Retinal pigment epithelial cell (primary cell): ENCODE measurements at regions not wholly inside any gene's neighbourhood (a gene's known extent, or its start where the extent isn't known, plus 50 kb on each side); places are given as distances from the start of the nearest gene placed in this dataset.
"Not testable (repeated sequence)": the region's sequence is repeated elsewhere in the genome, so short reads cannot be mapped to it uniquely, and the experiment has no call there.

ENCODE experiments used
- DNase-seq: peaks from one replicate; pipeline ENCODE4 v3.0.0-alpha.2; 2010; ENCODE audit warnings: low read depth
- H3K4me3 ChIP-seq: 2 replicates; pipeline ENCODE4 v1.5.1; 2011; ENCODE audit warnings: mild to moderate bottlenecking, low read length, control low read depth, moderate library complexity
- CTCF ChIP-seq: conservative IDR thresholded peaks from 2 replicates; pipeline ENCODE4 v1.5.1; 2011; ENCODE audit warnings: low read depth, low read length, control low read depth, inconsistent platforms

GRCh38 chr12:83709899-83710298, 1023.2 kb downstream of the TMTC2 start:
- H3K4me3 ChIP-seq: no peak overlapping the region
- no peak for DNase-seq
- TF ChIP-seq CTCF: no peak

DNA sequence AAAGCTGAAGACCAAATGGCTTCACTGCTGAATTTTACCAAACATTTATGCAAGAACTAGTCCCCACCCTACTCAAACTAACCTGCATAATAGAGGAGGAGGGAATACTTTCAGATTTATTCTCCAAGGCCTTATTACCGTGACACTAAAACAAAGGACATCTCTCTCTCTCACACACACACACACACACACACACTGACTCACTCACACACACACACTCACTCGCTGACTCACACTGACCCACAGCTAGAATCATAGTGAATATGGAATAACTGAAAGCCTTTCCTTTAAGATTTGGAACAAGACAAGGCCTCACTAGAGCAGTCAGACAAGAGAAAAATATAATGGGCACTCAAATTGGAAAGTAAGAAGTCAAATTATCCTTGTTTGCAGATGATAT, 1014.1 kb downstream of the TMTC2 start:
- no peak for TF ChIP-seq CTCF
- no peak overlapping the region for H3K4me3 ChIP-seq
- DNase-seq: no peak

DNA sequence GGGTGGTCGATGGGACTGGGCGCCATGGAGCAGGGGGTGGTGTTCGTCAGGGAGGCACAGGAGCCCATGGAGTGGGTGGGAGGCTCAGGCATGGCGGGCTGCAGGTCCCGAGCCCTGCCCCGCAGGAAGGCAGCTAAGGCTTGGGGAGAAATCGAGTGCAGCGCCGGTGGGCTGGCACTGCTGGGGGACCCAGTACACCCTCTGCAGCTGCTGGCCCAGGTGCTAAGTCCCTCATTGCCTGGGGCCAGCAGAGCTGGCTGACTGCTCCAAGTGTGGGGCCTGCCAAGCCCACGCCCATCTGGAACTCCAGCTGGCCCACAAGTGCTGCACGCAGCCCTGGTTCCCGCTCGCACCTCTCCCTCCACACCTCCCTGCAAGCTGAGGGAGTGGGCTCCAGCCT, 1009.6 kb downstream of the TMTC2 start:
- not testable (repeated sequence) for H3K4me3 ChIP-seq, DNase-seq

DNA sequence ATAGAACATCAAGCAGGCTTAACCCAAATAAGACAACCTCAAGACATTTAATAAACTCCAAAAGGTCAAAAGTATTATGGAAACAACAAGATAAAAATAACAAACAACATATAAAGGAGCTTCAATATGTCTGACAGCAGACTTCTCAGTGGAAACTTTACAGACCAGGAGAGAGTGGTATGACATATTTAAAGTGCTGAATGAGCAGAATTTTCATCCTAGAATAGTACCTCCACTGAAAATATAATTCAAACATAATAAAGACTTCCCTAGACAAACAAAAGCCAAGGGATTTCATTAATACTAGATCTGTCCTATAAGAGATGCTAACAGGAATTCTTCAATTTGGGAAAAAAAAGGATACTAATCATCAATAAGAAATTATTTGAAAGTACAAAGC, 1005.0 kb downstream of the TMTC2 start:
- no peak for TF ChIP-seq CTCF
- H3K4me3 ChIP-seq: no peak overlapping the region
- DNase-seq: no peak

GRCh38 chr12:83690465-83690864, 1003.8 kb downstream of the TMTC2 start:
- TF ChIP-seq CTCF: no peak

GRCh38 chr12:83689333-83689732, 1002.6 kb downstream of the TMTC2 start:
- no peak for DNase-seq
- no peak for TF ChIP-seq CTCF
- no peak overlapping the region for H3K4me3 ChIP-seq

More at GRCh38 chr12:83690465-83690864, 1003.8 kb downstream of the TMTC2 start:
- no peak for DNase-seq
- H3K4me3 ChIP-seq: no peak overlapping the region

DNA sequence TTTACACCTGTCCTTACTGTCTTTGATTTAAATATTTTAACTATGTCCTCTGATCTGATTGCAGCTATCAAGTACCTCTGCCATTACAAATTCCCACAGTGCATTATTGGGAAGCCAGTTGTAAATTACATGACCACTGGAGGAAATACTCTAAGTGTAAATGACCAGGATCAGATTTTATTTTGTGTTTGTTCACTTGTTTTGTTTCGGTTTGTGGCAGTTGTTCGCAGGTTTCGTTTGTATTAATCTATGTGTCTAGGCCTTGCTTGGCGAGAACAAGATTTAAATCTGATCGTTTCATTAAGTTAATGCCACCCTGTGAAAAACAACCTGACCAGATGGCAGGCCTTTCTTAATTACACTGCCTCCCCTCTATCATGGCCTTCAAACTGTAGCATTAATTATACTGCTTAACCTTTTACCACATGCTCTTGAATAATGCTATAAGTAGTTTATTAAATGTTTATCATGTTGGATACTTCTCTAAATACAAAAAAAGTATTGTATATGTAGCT, 990.1 kb downstream of the TMTC2 start:
- no peak overlapping the region for H3K4me3 ChIP-seq
- no peak for TF ChIP-seq CTCF
- DNase-seq: no peak

DNA sequence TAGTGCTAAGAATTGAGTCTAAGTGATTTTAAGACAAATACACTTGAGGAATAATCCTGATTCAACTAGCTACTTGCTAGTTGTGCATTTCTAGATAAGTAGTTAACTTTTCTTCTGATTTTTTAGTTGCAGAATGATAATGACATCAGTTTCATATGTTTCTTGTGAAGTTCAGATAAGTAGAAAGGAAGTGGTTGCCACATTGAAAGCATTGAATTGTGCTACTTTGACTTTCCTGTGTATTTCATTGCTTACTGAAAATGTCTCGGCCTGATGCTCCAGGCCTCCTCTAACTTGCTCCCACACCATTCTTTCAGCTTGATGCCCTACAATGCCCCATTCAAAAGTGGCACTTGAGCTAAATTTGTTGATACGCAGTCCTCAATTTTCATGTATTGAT, 980.0 kb downstream of the TMTC2 start:
- no peak overlapping the region for H3K4me3 ChIP-seq
- TF ChIP-seq CTCF: no peak
- DNase-seq: no peak
